Right atrium auricular region (tissue), 2 donors: ENCODE measurements at regions not wholly inside any gene's neighbourhood (a gene's known extent, or its start where the extent isn't known, plus 50 kb on each side); places are given as distances from the start of the nearest gene placed in this dataset.

ENCODE experiments used
- DNase-seq: peaks from one replicate; pipeline ENCODE4 v3.0.0-alpha.2; 2019; ENCODE audit warnings: low spot score
- H3K27ac ChIP-seq, 2 donors: fragments of 200-600 bp; sonication (generic); 1 replicate in 1 of 2; 2 replicates in 1 of 2; pipeline ENCODE4 v1.5.1; 2016 to 2019
- H3K27me3 ChIP-seq, 2 donors: fragments of 200-600 bp; sonication (generic); one replicate each; pipeline versions ENCODE4 v1.5.1 to v1.6.0; 2017 to 2019
- H3K36me3 ChIP-seq: fragments of 200-600 bp; sonication (generic); one replicate; pipeline ENCODE4 v1.5.1; 2016
- H3K4me1 ChIP-seq, 2 donors: fragments of 200-600 bp; sonication (generic); one replicate each; pipeline versions ENCODE4 v1.5.1 to v1.6.0; 2017 to 2019
- H3K4me3 ChIP-seq, 2 donors: fragments of 200-600 bp; sonication (generic); 1 replicate in 1 of 2; 2 replicates in 1 of 2; pipeline ENCODE4 v1.5.1; 2017 to 2019; ENCODE audit warnings: mild to moderate bottlenecking in 1 of 2, moderate library complexity in 1 of 2
- H3K9me3 ChIP-seq, 2 donors: fragments of 200-600 bp; sonication (generic); one replicate each; pipeline ENCODE4 v1.5.1; 2019
- CTCF ChIP-seq, 2 donors: fragments of 200-600 bp; sonication (generic); IDR thresholded peaks; one replicate each; pipeline ENCODE4 v1.5.1; 2019; ENCODE audit warnings: antibody characterized with exemption in 2 of 2

- no peak for TF ChIP-seq CTCF (IDR thresholded peaks at IDR 0.05)
- DNase-seq: no peak
- Histone ChIP-seq H3K4me3 (no peak overlapping the region), H3K27me3 (no peaks in the 10 kb centered on the region), H3K36me3 (no peaks in the 10 kb centered on the region), H3K27ac (no peak overlapping the region), H3K9me3 (no peaks in the 10 kb centered on the region), H3K4me1 (no peaks in the 10 kb centered on the region)
Observed at GRCh38 chr9:90981726-90982125, 180.1 kb downstream of the SYK start.

GRCh38 chr9:90983394-90983793 lies 181.8 kb downstream of the SYK start:
- DNase-seq: no peak
- Histone ChIP-seq H3K27me3 (no peaks in the 10 kb centered on the region), H3K9me3 (no peaks in the 10 kb centered on the region), H3K27ac (no peak overlapping the region), H3K36me3 (no peaks in the 10 kb centered on the region), H3K4me3 (no peak overlapping the region), H3K4me1 (no peaks in the 10 kb centered on the region)
- TF ChIP-seq CTCF (IDR thresholded peaks at IDR 0.05): no peak

GRCh38 chr9:90985631-90986030 lies 184.0 kb downstream of the SYK start:
- no peak for TF ChIP-seq CTCF (IDR thresholded peaks at IDR 0.05)
- Histone ChIP-seq H3K4me3 (no peak overlapping the region), H3K36me3 (no peaks in the 10 kb centered on the region), H3K9me3 (peaks cover 0 to 6% of the 10 kb centered on the region in 2 donors), H3K4me1 (no peaks in the 10 kb centered on the region), H3K27ac (no peak overlapping the region), H3K27me3 (no peaks in the 10 kb centered on the region)
- no peak for DNase-seq

- Histone ChIP-seq H3K36me3 (no peaks in the 10 kb centered on the region), H3K9me3 (peaks cover 0 to 6% of the 10 kb centered on the region in 2 donors), H3K27me3 (no peaks in the 10 kb centered on the region), H3K27ac (no peak overlapping the region), H3K4me1 (no peaks in the 10 kb centered on the region), H3K4me3 (no peak overlapping the region)
- TF ChIP-seq CTCF (IDR thresholded peaks at IDR 0.05): no peak
- DNase-seq: no peak
Observed at GRCh38 chr9:90986161-90986560, 184.5 kb downstream of the SYK start.

- no peak for DNase-seq
- no peaks in the 10 kb centered on the region for H3K36me3 ChIP-seq
Observed at GRCh38 chr9:90987566-90987965, 185.9 kb downstream of the SYK start.

More at GRCh38 chr9:90987566-90987965, 185.9 kb downstream of the SYK start:
- H3K27me3 ChIP-seq: no peaks in the 10 kb centered on the region
- TF ChIP-seq CTCF (IDR thresholded peaks at IDR 0.05): no peak
- no peak overlapping the region for H3K27ac ChIP-seq
- peaks cover 0 to 6% of the 10 kb centered on the region in 2 donors for H3K9me3 ChIP-seq
- no peak overlapping the region for H3K4me3 ChIP-seq
- no peaks in the 10 kb centered on the region for H3K4me1 ChIP-seq
